Left ventricle myocardium superior (tissue), 1 donor: ENCODE measurements at regions not wholly inside any gene's neighbourhood (a gene's known extent, or its start where the extent isn't known, plus 50 kb on each side); places are given as distances from the start of the nearest gene placed in this dataset.
"Not testable (repeated sequence)": the region's sequence is repeated elsewhere in the genome, so short reads cannot be mapped to it uniquely, and the experiment has no call there.

Experiments
- ATAC-seq: fragments of 200-7000 bp; cut with Tn5 transposase; one replicate; pipeline ENCODE4 v1.9.1; 2020; ENCODE audit warnings: mild to moderate bottlenecking, moderate library complexity
- DNase-seq: peaks from one replicate; pipeline ENCODE4 v3.0.0-alpha.2; 2020
- intact Hi-C: fragments of 100-400 bp; cut with micrococcal nuclease; formaldehyde crosslinking; loops from one replicate; pipeline ENCODE4 v1.11.0; 2022
- donor health status: DM: no; HTN: yes; CAD: no; lungs with severe emphysema.

DNA sequence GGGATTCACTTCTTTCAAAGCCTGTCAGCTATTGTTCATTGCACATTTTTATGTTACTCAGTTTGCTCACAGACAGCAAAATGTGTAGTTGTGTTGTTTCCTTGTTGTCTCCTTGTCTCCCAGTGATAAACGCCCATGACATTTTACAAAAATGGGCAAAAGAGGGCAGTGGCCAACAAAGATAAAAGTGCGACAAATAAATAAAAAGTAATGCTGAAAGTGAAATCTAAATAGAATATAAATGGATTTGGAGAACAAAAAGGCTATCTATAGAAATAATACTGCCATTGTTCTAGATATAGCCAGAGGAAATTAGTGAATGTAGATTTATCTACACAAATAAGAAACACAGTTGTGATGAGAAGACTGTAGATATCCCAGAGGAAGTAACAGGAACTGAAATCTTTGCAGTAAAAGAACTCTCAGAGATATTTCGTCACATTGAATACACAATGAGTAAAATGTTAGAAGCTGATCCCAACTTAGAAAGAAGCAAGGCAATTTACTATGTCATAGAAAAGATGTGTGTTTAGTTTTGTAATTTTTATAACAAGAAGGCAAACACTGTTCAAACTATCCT is 1186.2 kb upstream of the FAM98A start:
- no peak for DNase-seq
- ATAC-seq: no peak

DNA sequence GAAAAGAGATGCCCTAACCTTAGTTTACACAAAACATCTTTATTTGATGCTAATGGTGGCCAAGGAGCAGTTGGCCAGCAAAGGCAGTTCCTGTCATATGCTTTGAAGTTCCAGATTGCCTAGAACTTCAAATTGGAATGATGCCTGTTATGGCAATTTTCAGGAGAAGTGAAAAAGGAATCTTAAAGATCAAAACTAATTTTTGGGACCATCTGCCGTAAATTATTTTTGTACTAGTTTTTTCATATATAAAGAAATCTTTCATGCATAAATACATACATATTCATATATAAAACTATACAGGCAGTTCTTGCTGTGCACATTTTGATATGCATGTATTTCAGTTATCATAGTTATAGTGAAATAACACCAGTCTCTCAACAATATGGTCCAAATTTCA is 1185.6 kb upstream of the FAM98A start:
- ATAC-seq (no peak), DNase-seq (no peak)
- intact Hi-C loops: no loop called here

More for the DNA sequence above, 1186.2 kb upstream of the FAM98A start:
- intact Hi-C loops: no loop called here

DNA sequence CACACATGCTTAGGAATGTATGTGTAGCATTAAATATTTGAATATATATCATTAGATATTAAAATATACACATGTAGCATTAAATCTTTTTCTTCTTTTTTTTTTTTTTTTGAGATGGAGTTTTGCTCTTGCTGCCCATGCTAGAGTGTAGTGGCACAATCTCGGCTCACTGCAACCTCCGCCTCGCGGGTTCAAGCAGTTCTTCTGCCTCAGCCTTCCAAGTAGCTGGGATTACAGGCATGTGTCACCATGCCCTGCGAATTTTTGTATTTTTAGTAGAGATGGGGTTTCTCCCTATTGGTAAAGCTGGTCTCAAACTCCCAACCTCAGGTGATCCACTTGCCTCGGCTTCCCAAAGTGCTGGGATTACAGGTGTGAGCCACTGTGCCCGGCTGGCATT is 1151.6 kb upstream of the FAM98A start:
- DNase-seq, intact Hi-C loops, ATAC-seq: not testable (repeated sequence)

DNA sequence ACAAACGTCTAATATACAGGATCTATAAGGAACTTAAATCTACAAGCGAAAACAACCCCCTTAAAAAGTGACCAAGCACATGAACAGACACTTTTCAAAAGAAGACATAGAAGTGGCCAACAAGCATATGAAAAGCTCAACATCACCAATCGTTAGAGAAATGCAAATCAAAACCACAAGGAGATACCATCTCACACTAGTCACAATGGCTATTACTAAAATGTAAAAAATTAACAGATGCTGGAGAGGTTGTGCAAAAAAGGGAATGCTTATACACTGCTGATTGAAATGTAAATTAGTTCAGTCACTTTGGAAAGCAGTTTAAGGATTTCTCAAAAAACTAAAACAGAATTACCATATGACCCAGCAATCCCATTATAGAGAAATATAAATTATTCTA is 1148.5 kb upstream of the FAM98A start:
- no peak for DNase-seq
- intact Hi-C loops: no loop called here
- no peak for ATAC-seq

DNA sequence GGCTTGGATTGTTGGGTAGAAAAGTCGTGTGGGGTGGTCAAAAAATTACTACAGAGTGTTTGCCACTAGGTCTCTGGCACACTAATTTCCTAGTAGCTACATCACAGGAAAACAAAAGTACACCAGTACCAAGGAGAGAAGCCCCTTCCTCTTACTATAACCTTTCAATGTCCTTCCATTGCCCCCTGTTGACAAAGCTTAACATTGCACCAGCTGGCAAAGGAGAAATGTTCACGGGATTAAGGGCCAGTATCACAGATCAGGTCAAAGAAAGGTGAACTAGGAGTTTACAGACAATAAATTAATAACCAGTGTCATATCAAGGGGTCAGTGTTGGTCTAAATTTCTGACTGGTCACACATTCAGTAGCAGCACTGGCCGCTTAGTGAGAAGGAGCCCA is 1139.6 kb upstream of the FAM98A start:
- ATAC-seq (no peak), DNase-seq (no peak)
- intact Hi-C loops: no loop called here

DNA sequence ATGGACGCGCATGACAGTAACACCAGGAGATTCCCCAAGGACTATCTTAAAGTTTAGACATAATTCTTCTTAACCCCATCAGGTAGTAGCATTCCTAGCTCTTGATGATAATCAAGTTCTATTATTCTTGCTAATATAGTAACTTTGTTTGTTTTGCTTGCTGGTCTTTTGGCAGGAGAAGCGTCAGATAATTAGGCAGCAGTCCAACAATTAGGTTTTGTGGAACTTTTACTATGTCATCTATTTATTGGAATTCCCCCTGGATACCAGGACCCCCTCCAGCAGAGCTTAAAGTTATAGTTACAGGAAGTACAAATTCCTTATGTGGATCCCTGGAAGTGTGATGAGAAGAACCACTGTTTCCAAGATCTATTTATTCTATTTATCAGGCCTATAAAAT is 1138.0 kb upstream of the FAM98A start:
- intact Hi-C loops: no loop called here
- ATAC-seq (no peak), DNase-seq (no peak)

DNA sequence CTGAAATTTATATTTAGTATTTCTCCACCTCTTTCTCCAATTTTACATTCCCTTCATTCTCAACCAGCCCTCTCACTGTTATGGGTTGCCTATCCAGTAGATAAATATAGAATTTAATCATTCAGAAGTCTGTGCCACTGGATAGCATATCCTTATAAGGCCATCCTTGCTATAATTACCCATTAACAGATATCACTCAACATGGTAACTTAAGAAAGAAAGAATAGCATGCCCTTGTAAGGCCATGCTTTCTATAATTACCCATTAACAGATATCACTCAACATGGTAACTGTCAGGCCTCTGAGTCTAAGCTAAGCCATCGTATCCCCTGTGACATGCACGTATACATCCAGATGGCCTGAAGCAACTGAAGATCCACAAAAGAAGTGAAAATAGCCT is 1137.4 kb upstream of the FAM98A start:
- no peak for ATAC-seq
- intact Hi-C loops: no loop called here
- DNase-seq: no peak

DNA sequence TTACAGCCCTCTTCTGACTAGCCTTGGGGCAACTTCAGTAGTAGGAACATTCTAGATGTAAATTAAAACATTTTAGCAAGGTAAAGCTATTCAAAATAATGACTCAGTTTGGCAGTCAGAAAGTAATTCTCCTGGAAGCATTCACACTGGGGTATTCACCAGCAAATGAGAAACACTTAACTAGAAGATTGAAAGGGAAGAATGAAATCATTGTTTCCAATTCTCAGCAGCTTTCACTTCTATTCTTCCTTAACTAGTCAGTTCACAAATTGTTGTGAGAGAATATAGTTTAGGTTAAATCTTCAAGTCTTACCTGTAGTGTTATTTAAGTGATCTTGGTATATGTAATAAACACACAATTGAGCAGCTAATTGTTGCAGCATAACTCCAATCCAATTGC is 1135.6 kb upstream of the FAM98A start:
- intact Hi-C loops: no loop called here
- ATAC-seq (no peak), DNase-seq (no peak)

DNA sequence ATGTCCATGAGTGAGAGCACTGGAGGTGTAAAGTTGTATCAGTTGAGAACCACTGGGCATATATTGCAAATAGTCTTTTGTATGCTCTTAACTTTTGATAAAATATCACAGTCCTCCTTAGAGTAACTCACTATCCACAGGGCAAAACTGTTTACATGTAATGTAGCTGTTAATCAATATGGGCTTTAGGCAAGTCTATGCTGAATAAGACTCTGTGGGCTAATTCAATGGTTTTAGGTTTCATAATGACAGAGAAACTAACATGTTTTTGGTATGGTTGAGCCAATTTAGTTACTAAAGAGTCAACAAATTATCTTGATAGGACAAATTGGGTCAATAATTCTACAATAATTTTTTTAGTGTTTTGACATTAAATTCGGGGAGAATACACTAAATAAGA is 1134.9 kb upstream of the FAM98A start:
- DNase-seq: no peak
- intact Hi-C loops: no loop called here
- no peak for ATAC-seq

DNA sequence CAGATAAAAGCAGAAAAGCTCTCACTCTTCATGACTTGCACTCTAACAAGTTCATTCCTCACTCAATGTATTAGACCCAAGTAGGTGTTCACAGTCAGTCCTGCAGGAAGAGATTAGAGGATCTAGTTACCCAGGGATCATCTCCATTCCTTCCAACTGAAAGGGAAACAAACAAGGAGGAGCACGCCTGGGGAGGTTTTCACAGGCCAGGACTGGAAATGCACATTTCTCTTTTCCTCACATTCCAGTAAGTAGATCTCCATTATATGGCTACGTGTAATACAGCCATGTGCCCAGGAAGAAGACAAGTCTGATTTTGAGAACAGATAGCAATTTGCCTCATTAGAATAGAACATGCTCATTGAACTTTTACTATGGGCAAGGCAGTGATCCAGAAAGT is 1132.2 kb upstream of the FAM98A start:
- ATAC-seq (no peak), DNase-seq (no peak)
- intact Hi-C loops: no loop called here

DNA sequence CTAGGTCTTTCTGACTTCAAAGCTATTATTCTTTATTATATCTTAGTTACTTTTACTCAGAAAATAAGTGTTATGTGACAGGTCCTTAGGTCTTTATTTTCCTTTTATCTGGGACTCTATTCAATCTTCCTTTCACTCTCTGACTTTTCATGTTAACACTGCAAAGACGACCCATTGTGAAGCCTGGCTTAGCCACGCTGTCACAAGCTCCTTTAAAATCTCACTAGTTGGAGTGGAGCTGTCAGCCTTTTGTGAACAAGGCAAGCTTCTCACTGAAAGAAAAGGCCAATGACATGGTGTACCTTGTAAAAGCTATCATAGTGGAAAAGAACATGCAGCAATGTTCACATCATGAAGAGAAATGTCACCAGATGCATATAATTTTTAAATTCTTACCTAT is 1130.7 kb upstream of the FAM98A start:
- intact Hi-C loops: no loop called here
- DNase-seq (no peak), ATAC-seq (no peak)

DNA sequence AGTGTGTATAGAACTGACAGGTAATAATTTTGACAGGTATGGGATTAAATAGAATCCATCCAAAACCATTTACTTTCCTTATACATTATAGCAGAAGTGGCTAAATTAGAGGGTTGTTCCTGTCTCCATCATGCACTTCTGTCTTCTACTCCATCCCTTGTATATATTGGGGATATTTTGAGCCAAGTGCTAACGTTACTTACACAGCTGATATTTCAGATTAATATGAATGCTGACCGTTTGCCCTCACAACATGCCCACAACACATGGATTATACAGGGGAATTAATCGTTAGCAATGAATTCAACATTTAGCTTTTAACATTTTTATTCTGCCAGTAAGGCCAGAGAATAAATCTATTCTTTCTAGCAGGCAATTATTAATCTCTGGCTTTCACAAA is 1125.0 kb upstream of the FAM98A start:
- ATAC-seq: no peak
- DNase-seq: no peak
- intact Hi-C loops: no loop called here

DNA sequence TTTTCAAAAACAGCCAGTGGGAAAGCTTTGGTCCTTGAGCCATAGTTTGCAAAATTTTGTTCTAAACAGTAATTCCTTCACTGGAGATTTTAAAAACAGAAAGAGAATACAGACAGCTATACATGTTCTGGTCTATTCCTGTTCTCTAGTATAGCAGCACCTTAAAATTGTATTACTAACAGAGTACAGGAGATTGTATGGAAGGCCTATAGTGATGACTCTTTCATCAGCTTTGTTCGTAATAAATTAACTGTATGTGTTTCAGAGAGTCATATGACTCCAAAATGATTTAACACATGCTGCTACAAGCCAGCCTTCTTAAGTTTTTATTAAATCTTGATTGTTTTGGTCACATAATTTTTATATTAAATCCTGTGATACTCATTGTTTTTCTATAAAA is 1124.6 kb upstream of the FAM98A start:
- ATAC-seq (no peak), DNase-seq (no peak)
- intact Hi-C loops: no loop called here

DNA sequence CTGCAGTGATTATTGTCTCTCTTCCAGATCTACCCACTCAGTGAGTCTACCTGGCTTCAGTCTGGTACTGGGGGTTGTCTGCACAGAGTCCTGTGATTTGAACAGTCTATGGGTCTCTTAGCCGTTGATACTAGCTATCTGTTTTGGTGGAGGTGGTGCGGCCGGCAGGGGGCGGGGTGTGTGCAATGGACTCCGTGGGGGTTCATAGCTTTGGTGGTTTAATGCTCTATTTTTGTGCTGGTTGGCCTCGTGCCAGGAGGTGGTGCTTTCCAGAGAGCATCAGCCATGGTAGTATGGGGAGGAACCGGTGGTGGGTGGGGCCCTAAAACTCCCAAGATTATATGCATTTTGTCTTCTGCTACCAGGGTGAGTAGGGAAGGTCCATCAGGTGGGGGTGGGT is 1120.1 kb upstream of the FAM98A start:
- DNase-seq (no peak), ATAC-seq (no peak)
- intact Hi-C loops: no loop called here

DNA sequence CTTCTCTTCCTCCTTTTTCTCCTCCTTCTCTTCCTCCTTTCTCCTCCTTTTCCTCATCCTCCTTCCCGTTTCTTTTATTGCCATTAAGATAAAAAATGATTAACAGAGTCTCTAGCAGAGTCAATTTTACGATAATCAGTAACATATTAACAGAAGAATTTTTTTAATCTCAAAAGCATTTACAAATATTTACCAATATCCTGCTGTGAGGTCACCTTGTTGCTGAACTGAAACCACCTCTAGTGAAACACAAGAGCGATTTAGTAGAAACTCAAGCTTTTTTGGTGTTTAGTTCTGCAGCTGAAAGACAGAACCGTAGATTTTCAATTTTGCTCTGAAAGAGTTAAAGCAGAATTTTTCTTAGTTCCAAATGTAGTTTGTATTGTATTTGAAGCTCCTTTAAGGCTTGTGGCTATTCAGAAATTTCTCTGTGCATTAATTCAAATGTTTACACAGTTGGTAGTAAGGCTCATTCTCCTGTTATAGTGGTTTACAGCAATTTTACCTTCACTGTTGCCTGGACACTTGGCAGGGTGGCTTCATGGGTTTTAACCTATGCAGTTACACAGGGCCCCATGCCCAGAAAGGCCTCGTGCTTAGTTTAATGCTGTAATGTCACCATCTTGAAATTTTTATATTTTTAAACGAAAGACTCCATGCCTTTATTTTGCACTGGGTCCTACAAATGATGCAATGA is 1106.6 kb upstream of the FAM98A start:
- no peak for ATAC-seq
- intact Hi-C loops: no loop called here

DNA sequence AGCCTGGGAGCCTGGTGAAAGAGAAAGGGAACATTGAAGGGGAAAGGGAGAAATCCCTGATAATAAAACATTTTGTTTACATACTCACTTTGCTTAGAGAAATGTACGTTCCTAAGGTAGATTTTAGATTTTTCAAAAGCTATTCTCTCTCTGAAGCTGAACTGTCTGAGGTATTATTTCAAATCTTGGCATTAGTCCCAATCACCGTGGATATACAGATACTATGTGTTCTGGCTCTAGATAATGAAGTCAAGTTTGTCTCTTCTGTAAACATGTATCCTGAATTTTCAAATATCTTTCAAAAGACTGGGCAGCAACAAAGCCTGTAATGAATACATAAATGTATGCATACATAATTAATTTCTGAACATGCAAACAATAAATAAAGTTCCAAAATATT is 1104.2 kb upstream of the FAM98A start:
- DNase-seq: no peak
- no peak for ATAC-seq
- intact Hi-C loops: no loop called here

More for the DNA sequence above, 1106.6 kb upstream of the FAM98A start:
- DNase-seq: no peak

DNA sequence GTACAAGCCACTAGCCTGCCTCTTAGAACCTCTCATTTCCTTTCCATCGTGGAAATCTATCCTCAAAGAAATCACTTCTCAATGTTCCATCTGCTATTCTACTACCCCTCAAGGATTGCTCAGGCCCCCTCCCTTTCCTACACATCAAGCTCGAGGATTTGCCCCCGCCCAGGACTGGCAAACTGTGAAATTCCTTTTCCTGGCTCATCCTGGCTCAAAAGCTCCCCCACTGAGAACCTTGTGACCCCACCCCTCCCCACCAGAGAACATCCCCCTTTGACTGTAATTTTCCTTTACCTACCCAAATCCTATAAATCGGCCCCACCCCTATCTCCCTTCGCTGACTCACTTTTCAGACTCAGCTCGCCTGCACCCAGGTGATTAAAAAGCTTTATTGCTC is 1103.3 kb upstream of the FAM98A start:
- DNase-seq, ATAC-seq, intact Hi-C loops: not testable (repeated sequence)

DNA sequence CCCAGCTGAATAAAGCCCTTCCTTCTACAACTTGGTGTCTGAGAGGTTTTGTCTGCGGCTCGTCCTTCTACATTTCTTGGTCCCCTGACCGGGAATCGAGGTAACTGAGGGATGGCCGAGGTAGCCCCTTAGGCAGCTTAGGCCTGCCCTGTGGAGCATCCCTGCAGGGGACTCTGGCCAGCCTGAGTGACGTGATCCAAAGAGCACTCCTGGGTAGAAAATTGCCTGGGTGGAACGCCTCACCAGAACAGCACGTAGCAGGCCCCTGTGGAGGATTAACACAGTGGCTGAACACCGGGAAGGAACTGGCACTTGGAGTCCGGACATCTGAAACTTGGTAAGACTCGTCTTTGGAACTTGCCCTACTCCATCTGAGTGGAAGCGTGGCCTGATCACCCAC is 1078.5 kb upstream of the FAM98A start:
- intact Hi-C loops: not testable (repeated sequence)

DNA sequence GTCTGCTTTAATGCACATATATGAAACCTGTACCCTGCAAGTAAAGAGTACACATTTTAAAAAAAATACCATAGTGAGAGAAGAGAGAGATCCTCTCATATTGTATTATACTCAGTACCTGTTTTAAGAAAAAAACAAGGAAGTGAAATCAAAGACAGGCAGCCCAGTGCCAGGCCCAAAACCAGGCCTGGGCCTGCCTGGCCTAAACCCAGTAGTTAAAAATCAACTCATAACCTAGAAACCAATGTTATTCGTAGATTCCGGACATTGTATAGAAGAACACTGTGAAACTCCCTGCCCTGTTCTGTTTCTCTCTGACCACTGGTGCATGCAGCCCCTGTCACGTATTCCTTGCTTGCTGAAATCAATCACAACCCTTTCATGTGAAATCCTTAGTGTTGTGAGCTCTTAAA is 1078.0 kb upstream of the FAM98A start:
- intact Hi-C loops, ATAC-seq, DNase-seq: not testable (repeated sequence)

More for the DNA sequence above, 1078.5 kb upstream of the FAM98A start:
- ATAC-seq, DNase-seq: not testable (repeated sequence)

DNA sequence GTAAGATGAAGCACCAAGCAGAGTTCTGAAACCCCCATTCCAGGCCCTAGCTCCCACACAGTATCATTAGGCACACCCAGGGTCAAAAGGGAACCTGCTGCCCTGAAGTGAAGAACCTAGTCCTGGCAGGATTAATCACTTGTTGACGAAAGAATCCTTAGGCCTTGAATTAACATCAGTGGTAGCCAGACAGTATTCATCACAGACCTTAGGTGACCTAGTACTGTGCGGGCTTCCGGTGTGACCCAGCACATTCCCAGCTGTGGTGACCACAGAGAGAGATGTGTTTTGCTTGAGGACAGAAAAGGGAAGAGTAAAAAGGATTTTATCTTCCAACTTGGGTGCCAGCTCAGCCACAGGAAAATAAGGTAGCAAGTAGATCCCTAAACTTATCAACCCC is 1071.4 kb upstream of the FAM98A start:
- DNase-seq: no peak
- no peak for ATAC-seq
- intact Hi-C loops: no loop called here

DNA sequence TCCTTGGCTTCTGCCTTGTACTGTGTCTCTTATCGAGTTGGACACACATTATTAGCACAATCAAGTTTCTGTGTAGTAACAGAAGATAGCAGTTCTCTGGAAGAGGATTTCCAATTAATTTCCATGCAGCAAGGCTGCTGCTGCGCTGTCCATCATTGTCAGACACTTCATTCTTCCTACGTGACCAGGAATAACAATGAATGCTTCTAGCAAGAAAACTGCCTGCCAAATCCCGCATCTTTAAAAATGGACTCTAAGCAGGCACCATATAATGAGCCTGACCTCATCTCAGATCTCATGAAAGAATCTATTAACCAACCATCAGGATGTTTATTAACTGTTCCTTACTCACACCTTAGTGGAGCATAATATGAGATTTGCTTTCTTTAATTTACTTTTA is 1067.7 kb upstream of the FAM98A start:
- ATAC-seq (no peak), DNase-seq (no peak)
- intact Hi-C loops: no loop called here
